HCT116 (cell line): ENCODE measurements at regions not wholly inside any gene's neighbourhood (a gene's known extent, or its start where the extent isn't known, plus 50 kb on each side); places are given as distances from the start of the nearest gene placed in this dataset.

Experiments
- ATAC-seq: fragments of 200-7000 bp; cut with Tn5 transposase; 2 replicates; pipeline ENCODE4 v1.9.1; 2020; ENCODE audit warnings: mild to moderate bottlenecking, moderate library complexity
- BruUV-seq: library from RNA; stranded (reverse); fragments of 400-500 nt; replicated peaks from 2 replicates; lab custom pipeline; 2021; lab: Mats Ljungman, UMichigan
- CTCF ChIA-PET: fragments of 300-600 bp; sonication (Branson Sonifier 250); formaldehyde crosslinking; loops from one replicate; lab custom pipeline; 2021; ENCODE audit warnings: antibody characterized with exemption; lab: Charles Lee
- POLR2A ChIA-PET: fragments of 300-600, 350-600 bp; sonication (Branson Sonifier 250); formaldehyde crosslinking; loops from one replicate; lab custom pipeline; 2021; ENCODE audit warnings: antibody characterized with exemption; lab: Charles Lee
- RAD21 ChIA-PET, 2 experiments: fragments of 300-600 bp; sonication (Branson Sonifier 250); formaldehyde crosslinking; loops; one replicate each; lab custom pipeline; 2023; ENCODE audit warnings: low total read pairs in 2 of 2; ENCODE audit not compliant: uncharacterized antibody in 2 of 2, unreplicated experiment in 2 of 2, low non-redundant PET in 1 of 2; lab: Charles Lee
- DNase-seq: peaks from one replicate; pipeline ENCODE4 v3.0.0-alpha.2; 2010; ENCODE audit warnings: low read depth, low spot score
- H2AFZ ChIP-seq: fragments of 200-600 bp; shearing (Covaris generic), sonication (generic); 2 replicates; pipeline ENCODE4 v1.6.1; 2017; ENCODE audit warnings: low read depth, mixed run types, mixed read lengths, antibody characterized with exemption, low read length; ENCODE audit not compliant: poor library complexity, severe bottlenecking
- H3K27ac ChIP-seq: 2 replicates; pipeline ENCODE4 v1.5.1; 2012; ENCODE audit warnings: low read depth, low read length
- H3K27me3 ChIP-seq: fragments of 200-600 bp; sonication (generic); 2 replicates; pipeline ENCODE4 v1.6.1; 2016; ENCODE audit warnings: mixed run types, low read length, mixed read lengths; ENCODE audit not compliant: insufficient read depth
- H3K36me3 ChIP-seq, 2 experiments: fragments of 200-500 bp in 1 of 2; fragments of 200-600 bp in 1 of 2; sonication (Bioruptor generic) in 1 of 2; sonication (generic) in 1 of 2; 2 replicates each; pipeline versions ENCODE4 v1.5.1 to v1.6.1; 2014 to 2016; ENCODE audit warnings: low read length in 2 of 2, inconsistent platforms in 1 of 2, mixed read lengths in 1 of 2, mixed run types in 1 of 2; ENCODE audit not compliant: insufficient read depth in 2 of 2, control insufficient read depth in 1 of 2
- H3K4me1 ChIP-seq, 2 experiments: fragments of 200-600 bp in 1 of 2; sonication (generic) in 1 of 2; 2 replicates each; pipeline versions ENCODE4 v1.5.1 to v1.6.1; 2012 to 2017; ENCODE audit warnings: low read length in 2 of 2, inconsistent platforms in 1 of 2, mild to moderate bottlenecking in 1 of 2, mixed read lengths in 1 of 2, mixed run types in 1 of 2, moderate library complexity in 1 of 2; ENCODE audit not compliant: insufficient read depth in 2 of 2, control insufficient read depth in 1 of 2
- H3K4me2 ChIP-seq: fragments of 200-600 bp; sonication (generic); 2 replicates; pipeline ENCODE4 v1.6.1; 2017; ENCODE audit warnings: mixed run types, low read length, mixed read lengths
- H3K4me3 ChIP-seq, 2 experiments: fragments of 200-600 bp in 1 of 2; sonication (generic) in 1 of 2; replicated peaks in 1 of 2; 2 replicates each; pipeline ENCODE4 v1.5.1; 2011 to 2016; ENCODE audit warnings: low read length in 2 of 2, control low read depth in 1 of 2, low read depth in 1 of 2, mild to moderate bottlenecking in 1 of 2, mixed read lengths in 1 of 2, mixed run types in 1 of 2
- H3K79me2 ChIP-seq: fragments of 200-600 bp; sonication (generic); 2 replicates; pipeline ENCODE4 v1.6.1; 2017; ENCODE audit warnings: mild to moderate bottlenecking, mixed run types, low read length, moderate library complexity, mixed read lengths; ENCODE audit not compliant: insufficient read depth
- H3K9ac ChIP-seq: fragments of 200-600 bp; sonication (generic); 2 replicates; pipeline ENCODE4 v1.6.1; 2016; ENCODE audit warnings: low read length, mixed read lengths
- H3K9me2 ChIP-seq: fragments of 200-600 bp; sonication (generic), shearing (Covaris generic); 2 replicates; pipeline ENCODE4 v1.6.1; 2017; ENCODE audit warnings: mixed run types, mild to moderate bottlenecking, moderate library complexity; ENCODE audit not compliant: insufficient read depth
- H3K9me3 ChIP-seq, 2 experiments: fragments of 200-500 bp in 1 of 2; fragments of 200-600 bp in 1 of 2; sonication (Bioruptor generic) in 1 of 2; sonication (generic) in 1 of 2; 2 replicates each; pipeline ENCODE4 v1.6.1; 2014 to 2017; ENCODE audit warnings: low read length in 2 of 2, mixed read lengths in 2 of 2, inconsistent platforms in 1 of 2, low read depth in 1 of 2, mild to moderate bottlenecking in 1 of 2, mixed run types in 1 of 2, moderate library complexity in 1 of 2; ENCODE audit not compliant: control insufficient read depth in 1 of 2, insufficient read depth in 1 of 2
- H4K20me1 ChIP-seq: fragments of 200-600 bp; sonication (generic), shearing (Covaris generic); 2 replicates; pipeline ENCODE4 v1.6.1; 2017; ENCODE audit warnings: mixed run types, mild to moderate bottlenecking, moderate library complexity; ENCODE audit not compliant: insufficient read depth
- CEBPB ChIP-seq: IDR thresholded peaks from 2 replicates; pipeline ENCODE4 v1.6.1; 2012; ENCODE audit warnings: low read depth
- EGR1 ChIP-seq: IDR thresholded peaks from 2 replicates; pipeline ENCODE4 v1.6.1; 2012; ENCODE audit warnings: low read depth
- ELF1 ChIP-seq: IDR thresholded peaks from 2 replicates; pipeline ENCODE4 v1.6.1; 2012; ENCODE audit warnings: low read depth, borderline replicate concordance
- FOSL1 ChIP-seq: IDR thresholded peaks from 2 replicates; pipeline ENCODE4 v1.6.1; 2012; ENCODE audit warnings: low read depth
- POLR2A ChIP-seq: IDR thresholded peaks from 2 replicates; pipeline ENCODE4 v1.7.0; 2011; ENCODE audit warnings: borderline replicate concordance; ENCODE audit not compliant: insufficient read depth, insufficient read length; ENCODE audit errors: extremely low read depth
- RAD21 ChIP-seq: IDR thresholded peaks from 2 replicates; pipeline ENCODE4 v1.6.1; 2012; ENCODE audit warnings: low read depth, mild to moderate bottlenecking
- SIN3A ChIP-seq: IDR thresholded peaks from 2 replicates; pipeline ENCODE4 v1.6.1; 2012; ENCODE audit warnings: low read depth
- SP1 ChIP-seq: IDR thresholded peaks from 2 replicates; pipeline ENCODE4 v1.6.1; 2012; ENCODE audit warnings: low read depth
- TCF7L2 ChIP-seq: IDR thresholded peaks from 2 replicates; pipeline ENCODE4 v1.7.0; 2011; ENCODE audit warnings: borderline replicate concordance, inconsistent platforms; ENCODE audit not compliant: insufficient read depth, insufficient read length; ENCODE audit errors: extremely low read depth
- YY1 ChIP-seq: IDR thresholded peaks from 2 replicates; pipeline ENCODE4 v1.6.1; 2011; ENCODE audit warnings: low read length, low read depth, moderate library complexity, mild to moderate bottlenecking; ENCODE audit not compliant: insufficient replicate concordance; ENCODE audit errors: extremely low read depth
- ZBTB33 ChIP-seq: IDR thresholded peaks from 2 replicates; pipeline ENCODE4 v1.6.1; 2011; ENCODE audit warnings: mild to moderate bottlenecking, low read length, moderate library complexity; ENCODE audit not compliant: insufficient replicate concordance; ENCODE audit errors: extremely low read depth
- ZFX ChIP-seq: fragments of 450-650 bp; IDR thresholded peaks from 2 replicates; pipeline ENCODE4 v1.6.1; 2017
- ZNF274 ChIP-seq: fragments of 200-500 bp; sonication (Bioruptor generic); IDR thresholded peaks from 2 replicates; pipeline ENCODE4 v1.6.1; 2014; ENCODE audit warnings: mild to moderate bottlenecking, low read depth, low read length, inconsistent platforms
- intact Hi-C: fragments of 100-400 bp; cut with micrococcal nuclease; formaldehyde crosslinking; loops from 2 replicates; pipeline ENCODE4 v1.10.0; 2022
- TF ChIP-seq, protein P1 (sequence below): IDR thresholded peaks from 2 replicates; pipeline ENCODE4 v1.6.1; 2012; ENCODE audit warnings: low read depth
- TF ChIP-seq, protein P2 (sequence below): IDR thresholded peaks from 2 replicates; pipeline ENCODE4 v1.6.1; 2012

GRCh38 chr12:85733221-85733840, 102.9 kb downstream of the RASSF9 start:
- Histone ChIP-seq H3K9me3 (no peaks in the 10 kb centered on the region), H3K9ac (no peak overlapping the region), H3K4me3 (no peak overlapping the region), H3K27me3 (no peaks in the 10 kb centered on the region), H3K36me3 (no peaks in the 10 kb centered on the region), H3K9me2 (no peaks in the 10 kb centered on the region), H2AFZ (no peak overlapping the region), H3K79me2 (no peaks in the 10 kb centered on the region), H4K20me1 (no peaks in the 10 kb centered on the region), H3K4me2 (no peak overlapping the region), H3K27ac (no peak overlapping the region), H3K4me1 (no peaks in the 10 kb centered on the region)
- ChIA-PET RAD21 (no interaction called here), CTCF (no interaction called here), POLR2A (no interaction called here)
- DNase-seq = no peak
- no peak for ATAC-seq
- TF ChIP-seq RAD21 = no peak
- TF ChIP-seq SIN3A = no peak
- TF ChIP-seq ELF1 = no peak
- no peak for TF ChIP-seq SP1
- no peak for TF ChIP-seq ZNF274
- no peak for TF ChIP-seq POLR2A
- no peak for TF ChIP-seq ZFX
- no peak for TF ChIP-seq EGR1
- TF ChIP-seq TCF7L2 = no peak
- BruUV-seq = no TSS peak
- intact Hi-C loops = no loop called here

DNA sequence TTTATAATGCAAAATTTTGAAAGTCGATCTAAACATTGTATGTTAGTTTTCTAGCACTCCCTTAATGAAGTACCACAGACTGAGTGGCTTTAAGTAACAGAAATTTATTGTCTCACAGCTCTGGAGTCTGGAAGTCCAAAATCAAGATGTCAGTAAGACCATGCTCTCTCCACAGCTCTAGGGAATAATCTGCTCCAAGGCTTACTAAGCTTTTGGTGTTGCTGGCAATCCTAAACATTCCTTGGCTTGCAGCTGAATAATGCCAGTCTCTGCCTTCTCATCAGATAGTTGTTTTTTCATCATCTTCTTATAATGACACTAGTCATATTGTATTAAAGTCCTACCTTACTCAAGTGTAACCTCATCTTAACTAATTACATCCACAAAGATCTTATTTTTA, 102.2 kb downstream of the RASSF9 start:
- POLR2A ChIA-PET = no interaction called here
- CTCF ChIA-PET = no interaction called here
- no peaks in the 10 kb centered on the region for H3K9me3 ChIP-seq
- H3K9ac ChIP-seq = no peak overlapping the region
- no peaks in the 10 kb centered on the region for H4K20me1 ChIP-seq
- H3K27ac ChIP-seq = no peak overlapping the region
- no peaks in the 10 kb centered on the region for H3K4me1 ChIP-seq
- no peaks in the 10 kb centered on the region for H3K27me3 ChIP-seq
- RAD21 ChIA-PET = no interaction called here
- no peak overlapping the region for H3K4me3 ChIP-seq
- ATAC-seq (no peak), DNase-seq (no peak)
- no peak overlapping the region for H2AFZ ChIP-seq
- H3K9me2 ChIP-seq = no peaks in the 10 kb centered on the region
- no TSS peak for BruUV-seq
- no peaks in the 10 kb centered on the region for H3K79me2 ChIP-seq
- H3K4me2 ChIP-seq = no peak overlapping the region
- H3K36me3 ChIP-seq = no peaks in the 10 kb centered on the region
- intact Hi-C loops = no loop called here
- TF ChIP-seq ZBTB33 (no peak), YY1 (no peak), ZNF274 (no peak), SIN3A (no peak), TCF7L2 (no peak), CEBPB (no peak), RAD21 (no peak), FOSL1 (no peak), SP1 (no peak), EGR1 (no peak), ELF1 (no peak)
- TF ChIP-seq, protein P1, sequence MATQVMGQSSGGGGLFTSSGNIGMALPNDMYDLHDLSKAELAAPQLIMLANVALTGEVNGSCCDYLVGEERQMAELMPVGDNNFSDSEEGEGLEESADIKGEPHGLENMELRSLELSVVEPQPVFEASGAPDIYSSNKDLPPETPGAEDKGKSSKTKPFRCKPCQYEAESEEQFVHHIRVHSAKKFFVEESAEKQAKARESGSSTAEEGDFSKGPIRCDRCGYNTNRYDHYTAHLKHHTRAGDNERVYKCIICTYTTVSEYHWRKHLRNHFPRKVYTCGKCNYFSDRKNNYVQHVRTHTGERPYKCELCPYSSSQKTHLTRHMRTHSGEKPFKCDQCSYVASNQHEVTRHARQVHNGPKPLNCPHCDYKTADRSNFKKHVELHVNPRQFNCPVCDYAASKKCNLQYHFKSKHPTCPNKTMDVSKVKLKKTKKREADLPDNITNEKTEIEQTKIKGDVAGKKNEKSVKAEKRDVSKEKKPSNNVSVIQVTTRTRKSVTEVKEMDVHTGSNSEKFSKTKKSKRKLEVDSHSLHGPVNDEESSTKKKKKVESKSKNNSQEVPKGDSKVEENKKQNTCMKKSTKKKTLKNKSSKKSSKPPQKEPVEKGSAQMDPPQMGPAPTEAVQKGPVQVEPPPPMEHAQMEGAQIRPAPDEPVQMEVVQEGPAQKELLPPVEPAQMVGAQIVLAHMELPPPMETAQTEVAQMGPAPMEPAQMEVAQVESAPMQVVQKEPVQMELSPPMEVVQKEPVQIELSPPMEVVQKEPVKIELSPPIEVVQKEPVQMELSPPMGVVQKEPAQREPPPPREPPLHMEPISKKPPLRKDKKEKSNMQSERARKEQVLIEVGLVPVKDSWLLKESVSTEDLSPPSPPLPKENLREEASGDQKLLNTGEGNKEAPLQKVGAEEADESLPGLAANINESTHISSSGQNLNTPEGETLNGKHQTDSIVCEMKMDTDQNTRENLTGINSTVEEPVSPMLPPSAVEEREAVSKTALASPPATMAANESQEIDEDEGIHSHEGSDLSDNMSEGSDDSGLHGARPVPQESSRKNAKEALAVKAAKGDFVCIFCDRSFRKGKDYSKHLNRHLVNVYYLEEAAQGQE = no peak
- TF ChIP-seq, protein P2, sequence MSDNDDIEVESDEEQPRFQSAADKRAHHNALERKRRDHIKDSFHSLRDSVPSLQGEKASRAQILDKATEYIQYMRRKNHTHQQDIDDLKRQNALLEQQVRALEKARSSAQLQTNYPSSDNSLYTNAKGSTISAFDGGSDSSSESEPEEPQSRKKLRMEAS = no peak
